ENCODE measurements at regions not wholly inside any gene's neighbourhood (a gene's known extent, or its start where the extent isn't known, plus 50 kb on each side); places are given as distances from the start of the nearest gene placed in this dataset.

DNA sequence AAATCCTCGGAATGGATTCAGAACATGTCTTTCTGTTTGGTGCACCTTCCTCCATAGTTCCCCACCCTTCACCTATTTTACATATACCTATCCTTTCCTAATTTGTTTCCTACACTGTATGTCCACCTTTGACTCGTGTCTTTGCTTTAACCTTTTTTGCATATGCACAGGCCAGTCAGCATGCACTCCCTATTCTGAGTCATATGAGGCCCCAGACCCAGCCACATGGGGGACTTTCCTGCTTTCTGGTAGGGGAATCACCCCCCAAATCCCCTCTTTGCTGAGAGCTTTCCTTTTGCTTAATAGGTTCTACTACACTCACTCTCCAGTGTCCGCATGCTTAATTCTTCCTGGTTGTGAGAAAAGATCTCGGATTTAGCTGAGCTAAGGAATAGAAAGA, 393.8 kb upstream of the IMPG1 start:
- Histone ChIP-seq H3K4me3 (IDR thresholded peaks at IDR 0.05; ENCODE audit: insufficient read depth, low read depth, low read length) (no peak overlapping the region), H3K36me3 (ENCODE audit: insufficient read depth) (no peaks in the 10 kb centered on the region), H3K4me2 (no peak overlapping the region), H3K9ac (no peak overlapping the region), H3K79me2 (ENCODE audit: insufficient read depth, low read depth) (no peaks in the 10 kb centered on the region), H2AFZ (ENCODE audit: low read depth) (no peak overlapping the region), H3K27me3 (ENCODE audit: insufficient read depth, low read depth) (no peaks in the 10 kb centered on the region), H3K27ac (no peak overlapping the region), H3K4me1 (ENCODE audit: low read depth, poor library complexity, severe bottlenecking) (no peaks in the 10 kb centered on the region), H4K20me1 (ENCODE audit: insufficient read depth) (no peaks in the 10 kb centered on the region)
- TF ChIP-seq CTCF (conservative IDR thresholded peaks at IDR 0.05; ENCODE audit: low read depth, low read length): no peak

- Histone ChIP-seq H3K4me3 (IDR thresholded peaks at IDR 0.05; ENCODE audit: insufficient read depth, low read depth, low read length) (no peak overlapping the region), H3K4me2 (no peak overlapping the region), H3K79me2 (ENCODE audit: insufficient read depth, low read depth) (no peaks in the 10 kb centered on the region), H3K27me3 (ENCODE audit: insufficient read depth, low read depth) (no peaks in the 10 kb centered on the region), H3K9ac (no peak overlapping the region), H3K4me1 (ENCODE audit: low read depth, poor library complexity, severe bottlenecking) (no peaks in the 10 kb centered on the region), H2AFZ (ENCODE audit: low read depth) (no peak overlapping the region), H3K36me3 (ENCODE audit: insufficient read depth) (no peaks in the 10 kb centered on the region), H4K20me1 (ENCODE audit: insufficient read depth) (no peaks in the 10 kb centered on the region), H3K27ac (no peak overlapping the region)
- TF ChIP-seq CTCF (conservative IDR thresholded peaks at IDR 0.05; ENCODE audit: low read depth, low read length): no peak
Observed at GRCh38 chr6:76465410-76465809, 392.9 kb upstream of the IMPG1 start.

- H4K20me1 ChIP-seq (ENCODE audit: insufficient read depth): no peaks in the 10 kb centered on the region
- H3K27me3 ChIP-seq (ENCODE audit: insufficient read depth, low read depth): no peaks in the 10 kb centered on the region
- H3K27ac ChIP-seq: no peak overlapping the region
- H3K4me2 ChIP-seq: no peak overlapping the region
- TF ChIP-seq CTCF (conservative IDR thresholded peaks at IDR 0.05; ENCODE audit: low read depth, low read length): no peak
- no peaks in the 10 kb centered on the region for H3K36me3 ChIP-seq (ENCODE audit: insufficient read depth)
- no peaks in the 10 kb centered on the region for H3K79me2 ChIP-seq (ENCODE audit: insufficient read depth, low read depth)
- H3K9ac ChIP-seq: no peak overlapping the region
- H2AFZ ChIP-seq (ENCODE audit: low read depth): no peak overlapping the region
- H3K4me1 ChIP-seq (ENCODE audit: low read depth, poor library complexity, severe bottlenecking): no peaks in the 10 kb centered on the region
- no peak overlapping the region for H3K4me3 ChIP-seq (IDR thresholded peaks at IDR 0.05; ENCODE audit: insufficient read depth, low read depth, low read length)
Observed at GRCh38 chr6:76453270-76453669, 380.8 kb upstream of the IMPG1 start.

- H3K9ac ChIP-seq: no peak overlapping the region
- no peak overlapping the region for H3K27ac ChIP-seq
- TF ChIP-seq CTCF (conservative IDR thresholded peaks at IDR 0.05; ENCODE audit: low read depth, low read length): no peak
- H3K36me3 ChIP-seq (ENCODE audit: insufficient read depth): no peaks in the 10 kb centered on the region
- no peak overlapping the region for H3K4me2 ChIP-seq
- no peak overlapping the region for H2AFZ ChIP-seq (ENCODE audit: low read depth)
- H3K79me2 ChIP-seq (ENCODE audit: insufficient read depth, low read depth): no peaks in the 10 kb centered on the region
- H3K4me1 ChIP-seq (ENCODE audit: low read depth, poor library complexity, severe bottlenecking): no peaks in the 10 kb centered on the region
- H3K27me3 ChIP-seq (ENCODE audit: insufficient read depth, low read depth): no peaks in the 10 kb centered on the region
- H3K4me3 ChIP-seq (IDR thresholded peaks at IDR 0.05; ENCODE audit: insufficient read depth, low read depth, low read length): no peak overlapping the region
- no peaks in the 10 kb centered on the region for H4K20me1 ChIP-seq (ENCODE audit: insufficient read depth)
Observed at GRCh38 chr6:76451926-76452709, 379.7 kb upstream of the IMPG1 start.
